Smooth muscle cell (in vitro differentiated cells): ENCODE measurements at regions not wholly inside any gene's neighbourhood (a gene's known extent, or its start where the extent isn't known, plus 50 kb on each side); places are given as distances from the start of the nearest gene placed in this dataset.

Experiments used
- DNase-seq: peaks from one replicate; lab custom pipeline; 2025; ENCODE audit not compliant: unreplicated experiment; lab: John Stamatoyannopoulos, UW
- H2AFZ ChIP-seq: fragments of 200-600 bp; sonication (generic); 2 replicates; pipeline ENCODE4 v1.6.0; 2016; ENCODE audit warnings: antibody characterized with exemption, low read depth, mild to moderate bottlenecking
- H3F3A ChIP-seq: fragments of 200-600 bp; sonication (generic); 2 replicates; pipeline ENCODE4 v1.6.0; 2017; ENCODE audit warnings: antibody characterized with exemption, low read depth
- H3K27ac ChIP-seq: fragments of 200-600 bp; sonication (generic); 2 replicates; pipeline ENCODE4 v1.5.1; 2016; ENCODE audit warnings: low read depth, mild to moderate bottlenecking
- H3K27me3 ChIP-seq: fragments of 200-600 bp; sonication (generic); 2 replicates; pipeline ENCODE4 v1.6.1; 2016; ENCODE audit warnings: low read depth, mild to moderate bottlenecking
- H3K36me3 ChIP-seq: fragments of 200-600 bp; sonication (generic); 2 replicates; pipeline ENCODE4 v1.5.1; 2016; ENCODE audit warnings: low read depth
- H3K4me1 ChIP-seq: fragments of 200-600 bp; sonication (generic); 2 replicates; pipeline ENCODE4 v1.5.1; 2016; ENCODE audit warnings: low read depth
- H3K4me2 ChIP-seq: fragments of 200-600 bp; sonication (generic); 2 replicates; pipeline ENCODE4 v1.6.0; 2016; ENCODE audit warnings: mild to moderate bottlenecking
- H3K4me3 ChIP-seq: fragments of 200-600 bp; sonication (generic); 2 replicates; pipeline ENCODE4 v1.5.1; 2016; ENCODE audit warnings: mild to moderate bottlenecking
- H3K79me2 ChIP-seq: fragments of 200-600 bp; sonication (generic); 2 replicates; pipeline ENCODE4 v1.6.0; 2016; ENCODE audit warnings: low read depth, mild to moderate bottlenecking
- H3K9ac ChIP-seq: fragments of 200-600 bp; sonication (generic); 2 replicates; pipeline ENCODE4 v1.6.0; 2016; ENCODE audit warnings: low read depth
- H3K9me3 ChIP-seq: fragments of 200-600 bp; sonication (generic); replicated peaks from 2 replicates; pipeline ENCODE4 v1.5.1; 2016; ENCODE audit warnings: low read depth
- H4K20me1 ChIP-seq: fragments of 200-600 bp; sonication (generic); 2 replicates; pipeline ENCODE4 v1.6.0; 2016; ENCODE audit warnings: low read depth
- CTCF ChIP-seq: fragments of 200-600 bp; sonication (generic); IDR thresholded peaks from 2 replicates; pipeline ENCODE4 v1.5.1; 2017; ENCODE audit warnings: borderline replicate concordance, mild to moderate bottlenecking, antibody characterized with exemption; ENCODE audit not compliant: insufficient read depth, poor library complexity, severe bottlenecking
- WGBS: methylation state at CpG from one replicate; pipeline ENCODE4 v1.1.7; 2016; ENCODE audit warnings: low lambda C conversion rate; 5-methylcytosine and 5-hydroxymethylcytosine counted together

DNA sequence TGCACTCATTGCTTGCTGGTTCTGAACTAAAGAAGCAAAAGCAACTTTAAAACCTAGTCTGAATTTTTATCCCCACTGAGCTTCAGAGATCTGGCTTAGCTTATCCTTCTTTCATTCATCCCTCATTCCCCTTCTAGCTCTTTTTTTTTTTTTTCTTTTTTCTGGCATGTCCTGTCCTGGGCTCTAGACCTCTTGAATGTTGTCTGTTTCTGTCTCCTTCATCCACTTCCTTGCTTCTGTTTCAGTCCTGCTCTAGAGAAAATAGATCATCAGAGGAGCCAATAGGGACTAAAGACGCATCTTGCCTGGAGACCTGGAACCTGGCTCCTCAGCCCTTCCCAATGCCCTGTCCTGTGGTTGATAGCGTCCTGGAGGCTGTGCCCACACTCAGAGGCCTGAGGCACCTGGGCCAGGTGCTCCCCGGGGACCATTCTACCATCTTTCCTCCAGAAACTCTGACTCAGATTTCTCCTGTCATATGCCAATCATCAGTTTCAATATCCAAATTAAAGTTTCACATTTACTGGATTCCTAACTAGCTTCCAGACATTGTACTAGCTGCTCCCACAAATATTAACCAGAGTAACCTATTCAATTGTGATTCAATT lies 115.7 kb upstream of the GATB start:
- Histone ChIP-seq H3K27ac (no peak overlapping the region), H3K27me3 (no peaks in the 10 kb centered on the region), H2AFZ (no peak overlapping the region), H3K4me2 (no peak overlapping the region), H3K9ac (no peak overlapping the region), H3K36me3 (no peaks in the 10 kb centered on the region), H3K79me2 (no peaks in the 10 kb centered on the region), H3K4me3 (no peak overlapping the region), H3K9me3 (no peaks in the 10 kb centered on the region), H3F3A (no peaks in the 10 kb centered on the region), H3K4me1 (peaks cover 29% of the 10 kb centered on the region), H4K20me1 (no peaks in the 10 kb centered on the region)
- TF ChIP-seq CTCF = no peak
- 100% methylated on average over 3 of the region's 3 CpGs for WGBS
- no peak for DNase-seq

GRCh38 chr4:151874328-151874727 lies 113.5 kb upstream of the GATB start:
- TF ChIP-seq CTCF = no peak
- H3K36me3 ChIP-seq = no peaks in the 10 kb centered on the region
- H3K9ac ChIP-seq = no peak overlapping the region
- WGBS = 52% methylated on average over 3 of the region's 3 CpGs
- H2AFZ ChIP-seq = no peak overlapping the region
- H3K4me1 ChIP-seq = peaks cover 16% of the 10 kb centered on the region
- no peak overlapping the region for H3K27ac ChIP-seq
- H3K9me3 ChIP-seq = no peaks in the 10 kb centered on the region
- H4K20me1 ChIP-seq = no peaks in the 10 kb centered on the region
- H3K4me3 ChIP-seq = no peak overlapping the region
- H3K79me2 ChIP-seq = no peaks in the 10 kb centered on the region
- H3K27me3 ChIP-seq = no peaks in the 10 kb centered on the region
- DNase-seq = no peak
- H3F3A ChIP-seq = no peaks in the 10 kb centered on the region
- no peak overlapping the region for H3K4me2 ChIP-seq

GRCh38 chr4:151866592-151866918 lies 105.7 kb upstream of the GATB start:
- Histone ChIP-seq H3K79me2 (no peaks in the 10 kb centered on the region), H3F3A (no peaks in the 10 kb centered on the region), H3K4me2 (no peak overlapping the region), H3K27me3 (no peaks in the 10 kb centered on the region), H3K9me3 (no peaks in the 10 kb centered on the region), H3K27ac (no peak overlapping the region), H2AFZ (no peak overlapping the region), H4K20me1 (no peaks in the 10 kb centered on the region), H3K4me3 (no peak overlapping the region), H3K36me3 (no peaks in the 10 kb centered on the region), H3K9ac (no peak overlapping the region), H3K4me1 (no peaks in the 10 kb centered on the region)
- TF ChIP-seq CTCF = no peak
- DNase-seq = no peak
- WGBS = 77% methylated on average over 4 of the region's 4 CpGs

DNA sequence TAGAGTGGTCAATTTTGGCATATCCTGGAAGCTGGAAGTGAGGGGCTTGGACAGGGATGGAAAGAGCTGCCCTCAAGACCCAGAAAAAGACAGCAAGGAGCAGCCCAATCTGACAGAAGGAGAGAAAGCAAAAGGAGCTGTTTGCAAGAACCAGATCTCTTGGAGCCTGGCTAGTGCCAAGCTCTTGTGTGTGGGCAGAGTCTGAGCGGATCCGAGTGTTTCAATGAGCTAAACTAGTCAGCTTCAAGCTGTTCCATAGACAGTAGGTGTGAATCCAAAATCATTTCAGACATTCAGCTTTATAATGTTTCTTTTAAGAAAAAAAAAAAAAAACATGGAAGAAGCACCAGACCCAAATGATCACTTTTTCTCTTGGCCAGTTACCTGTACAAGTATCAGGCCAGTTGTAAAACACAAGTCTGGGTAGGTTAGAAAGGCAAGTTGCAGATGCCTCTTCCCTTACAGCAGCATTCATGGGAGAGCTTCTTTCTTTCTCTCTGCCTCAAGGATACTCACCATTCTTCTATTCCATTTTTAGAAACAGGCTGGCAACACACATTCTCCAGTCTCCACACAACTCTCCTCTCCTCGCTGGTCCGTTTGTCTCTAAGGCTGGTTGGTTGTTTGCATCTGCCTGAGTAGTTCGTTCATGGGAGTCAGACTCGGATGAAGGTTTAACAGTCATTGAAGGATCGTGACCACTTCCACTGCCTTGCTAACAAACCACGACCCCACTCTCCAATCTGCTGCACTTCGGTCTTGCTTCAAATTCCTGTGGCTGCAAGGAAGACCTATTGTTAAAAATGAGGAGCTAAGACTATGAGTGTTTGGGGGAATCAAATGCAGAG lies 105.2 kb upstream of the GATB start:
- no peaks in the 10 kb centered on the region for H3F3A ChIP-seq
- H3K9me3 ChIP-seq = no peaks in the 10 kb centered on the region
- no peak overlapping the region for H2AFZ ChIP-seq
- H3K9ac ChIP-seq = no peak overlapping the region
- no peaks in the 10 kb centered on the region for H4K20me1 ChIP-seq
- no peaks in the 10 kb centered on the region for H3K4me1 ChIP-seq
- no peaks in the 10 kb centered on the region for H3K36me3 ChIP-seq
- no peak for TF ChIP-seq CTCF
- no peaks in the 10 kb centered on the region for H3K79me2 ChIP-seq
- H3K27me3 ChIP-seq = no peaks in the 10 kb centered on the region
- no peak overlapping the region for H3K4me2 ChIP-seq
- H3K27ac ChIP-seq = no peak overlapping the region
- DNase-seq = no peak
- no peak overlapping the region for H3K4me3 ChIP-seq
- WGBS = 78% methylated on average over 9 of the region's 9 CpGs
